Vagina (tissue), 2 donors: ENCODE measurements at regions not wholly inside any gene's neighbourhood (a gene's known extent, or its start where the extent isn't known, plus 50 kb on each side); places are given as distances from the start of the nearest gene placed in this dataset.

Experiments used
- POLR2A ChIP-seq, 2 donors: fragments of 450-650 bp; IDR thresholded peaks; one replicate each; pipeline ENCODE4 v1.6.1; 2017; ENCODE audit warnings: antibody characterized with exemption in 2 of 2, mild to moderate bottlenecking in 2 of 2, moderate library complexity in 2 of 2
- POLR2AphosphoS5 ChIP-seq, 2 donors: sonication (generic); formaldehyde crosslinking; IDR thresholded peaks; one replicate each; pipeline ENCODE4 v1.9.0; 2017; ENCODE audit warnings: antibody characterized with exemption in 2 of 2, mild to moderate bottlenecking in 2 of 2, low read depth in 1 of 2; ENCODE audit not compliant: insufficient read depth in 1 of 2
- TF ChIP-seq, protein P1 (sequence below), 3 experiments: fragments of 450-650 bp in 2 of 3; fragments of 200-600 bp in 1 of 3; sonication (generic) in 1 of 3; IDR thresholded peaks; one replicate each; pipeline ENCODE4 v1.5.1; 2017 to 2019; ENCODE audit warnings: antibody characterized with exemption in 3 of 3, mild to moderate bottlenecking in 2 of 3, moderate library complexity in 2 of 3

DNA sequence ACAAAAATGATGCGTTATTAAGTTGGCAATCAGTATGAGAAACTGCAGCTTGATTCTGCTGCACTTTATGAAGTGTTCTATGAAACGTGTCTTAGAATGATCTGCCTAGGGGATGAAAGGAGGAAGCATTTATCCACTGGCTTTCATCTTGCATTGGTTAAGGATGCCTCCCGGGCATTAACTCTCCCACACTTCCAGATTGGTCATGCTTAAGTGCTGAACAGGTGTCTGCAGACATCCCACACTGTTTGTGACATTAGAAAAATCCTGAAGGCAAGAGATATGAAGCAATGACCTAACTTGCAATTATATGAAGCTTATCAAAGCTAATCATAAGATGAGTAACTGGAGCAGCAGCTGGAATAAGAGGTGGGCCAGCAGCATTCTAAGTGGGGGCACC lies 437.3 kb downstream of the NSUN3 start:
- TF ChIP-seq, protein P1, sequence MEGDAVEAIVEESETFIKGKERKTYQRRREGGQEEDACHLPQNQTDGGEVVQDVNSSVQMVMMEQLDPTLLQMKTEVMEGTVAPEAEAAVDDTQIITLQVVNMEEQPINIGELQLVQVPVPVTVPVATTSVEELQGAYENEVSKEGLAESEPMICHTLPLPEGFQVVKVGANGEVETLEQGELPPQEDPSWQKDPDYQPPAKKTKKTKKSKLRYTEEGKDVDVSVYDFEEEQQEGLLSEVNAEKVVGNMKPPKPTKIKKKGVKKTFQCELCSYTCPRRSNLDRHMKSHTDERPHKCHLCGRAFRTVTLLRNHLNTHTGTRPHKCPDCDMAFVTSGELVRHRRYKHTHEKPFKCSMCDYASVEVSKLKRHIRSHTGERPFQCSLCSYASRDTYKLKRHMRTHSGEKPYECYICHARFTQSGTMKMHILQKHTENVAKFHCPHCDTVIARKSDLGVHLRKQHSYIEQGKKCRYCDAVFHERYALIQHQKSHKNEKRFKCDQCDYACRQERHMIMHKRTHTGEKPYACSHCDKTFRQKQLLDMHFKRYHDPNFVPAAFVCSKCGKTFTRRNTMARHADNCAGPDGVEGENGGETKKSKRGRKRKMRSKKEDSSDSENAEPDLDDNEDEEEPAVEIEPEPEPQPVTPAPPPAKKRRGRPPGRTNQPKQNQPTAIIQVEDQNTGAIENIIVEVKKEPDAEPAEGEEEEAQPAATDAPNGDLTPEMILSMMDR (IDR thresholded peaks at IDR 0.05) = no peak
- TF ChIP-seq POLR2A (IDR thresholded peaks at IDR 0.05) (no peak), POLR2AphosphoS5 (IDR thresholded peaks at IDR 0.05; ENCODE audit: insufficient read depth in 1 of 2, low read depth in 1 of 2) (no peak)
